GM19328 (cell line): ENCODE measurements at regions not wholly inside any gene's neighbourhood (a gene's known extent, or its start where the extent isn't known, plus 50 kb on each side); places are given as distances from the start of the nearest gene placed in this dataset.

ENCODE experiments used
- ATAC-seq: cut with Tn5 transposase; IDR thresholded peaks from one replicate; pipeline ENCODE4 v1.9.1; 2021; ENCODE audit warnings: mild to moderate bottlenecking, moderate library complexity; ENCODE audit not compliant: unreplicated experiment

- ATAC-seq: no peak
These were observed 544.5 kb upstream of the CDH11 start for GRCh38 chr16:65666132-65666941.

GRCh38 chr16:65665586-65665985 lies 543.7 kb upstream of the CDH11 start:
- no peak for ATAC-seq

GRCh38 chr16:65663774-65664173 lies 541.9 kb upstream of the CDH11 start:
- no peak for ATAC-seq

- ATAC-seq: no peak
These were observed 540.4 kb upstream of the CDH11 start for GRCh38 chr16:65662256-65662655.

DNA sequence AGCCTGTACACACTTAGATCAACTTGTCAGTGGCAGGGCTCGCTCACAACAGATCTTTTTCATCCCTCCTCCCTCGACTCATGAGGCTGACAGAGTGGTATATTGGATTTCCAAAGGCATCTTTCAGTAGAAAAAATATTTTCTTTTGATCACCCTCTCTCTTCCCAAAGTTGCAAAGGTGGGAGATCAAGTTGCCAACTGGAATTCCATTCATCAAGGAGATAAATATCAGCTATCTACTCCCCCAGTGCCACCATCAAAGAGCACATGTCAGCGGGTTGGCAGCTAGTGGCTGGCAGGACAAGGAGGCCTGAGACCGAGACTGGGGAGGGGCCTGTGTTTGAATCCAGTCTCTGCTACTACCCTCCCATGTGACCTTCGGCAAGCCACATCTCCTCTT lies 539.7 kb upstream of the CDH11 start:
- ATAC-seq: no peak

DNA sequence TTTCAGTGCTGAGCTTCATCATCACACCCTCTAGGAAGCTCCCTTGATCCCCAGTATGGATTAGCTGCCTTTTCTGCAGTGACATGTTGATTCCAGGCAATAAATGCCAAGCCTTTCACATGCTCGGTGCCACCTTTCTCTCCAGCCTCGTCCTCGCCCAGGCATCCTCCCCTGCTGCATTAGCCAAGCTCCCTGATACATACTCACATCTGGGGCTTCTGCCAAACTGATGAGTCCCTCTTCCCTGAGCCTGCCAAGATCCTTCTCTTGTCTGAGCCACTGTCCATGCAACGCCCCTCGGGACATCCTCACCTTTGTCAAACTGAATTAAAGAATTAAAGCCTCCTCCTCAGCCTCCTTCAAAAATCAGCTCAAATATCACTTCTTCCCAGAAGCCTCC lies 538.5 kb upstream of the CDH11 start:
- no peak for ATAC-seq

DNA sequence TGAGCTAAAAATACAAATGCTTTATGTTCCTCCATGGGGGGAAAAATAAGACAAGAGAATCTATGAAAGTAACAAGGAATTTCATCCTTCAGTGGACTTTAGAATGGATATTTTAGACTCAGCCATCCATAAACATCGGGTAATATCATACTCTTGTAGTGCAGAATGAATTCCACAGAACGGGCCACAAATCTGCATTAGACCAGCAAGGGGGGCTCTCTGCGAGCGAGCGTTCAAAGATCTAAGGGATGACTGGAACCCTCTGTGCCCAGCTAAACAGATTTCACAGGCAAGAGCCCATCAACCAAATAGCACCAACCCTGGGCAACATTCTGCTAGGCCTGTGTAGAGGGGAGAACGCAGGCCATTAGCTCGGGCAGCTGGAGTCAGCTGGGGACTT lies 537.9 kb upstream of the CDH11 start:
- no peak for ATAC-seq

GRCh38 chr16:65658787-65659220 lies 536.9 kb upstream of the CDH11 start:
- no peak for ATAC-seq

DNA sequence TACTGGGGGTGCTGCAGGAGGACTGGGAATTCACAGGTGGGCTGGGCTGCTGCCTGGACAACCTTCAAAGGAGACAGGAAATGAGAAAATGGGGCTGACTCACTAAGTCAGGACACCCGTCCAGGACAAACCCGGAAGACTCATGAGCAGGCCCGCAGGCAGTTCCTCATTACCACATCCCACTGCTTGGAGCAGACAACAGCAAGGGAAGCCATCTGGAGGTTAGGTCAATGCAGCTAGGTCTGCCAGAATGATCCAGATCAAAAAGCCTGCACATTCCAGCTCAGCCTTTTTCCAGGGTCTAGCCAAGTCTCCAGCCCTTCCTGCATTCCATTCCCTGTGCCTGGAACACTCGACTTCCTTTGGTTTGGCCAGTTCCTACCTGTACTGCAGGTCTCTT lies 536.5 kb upstream of the CDH11 start:
- ATAC-seq: no peak

DNA sequence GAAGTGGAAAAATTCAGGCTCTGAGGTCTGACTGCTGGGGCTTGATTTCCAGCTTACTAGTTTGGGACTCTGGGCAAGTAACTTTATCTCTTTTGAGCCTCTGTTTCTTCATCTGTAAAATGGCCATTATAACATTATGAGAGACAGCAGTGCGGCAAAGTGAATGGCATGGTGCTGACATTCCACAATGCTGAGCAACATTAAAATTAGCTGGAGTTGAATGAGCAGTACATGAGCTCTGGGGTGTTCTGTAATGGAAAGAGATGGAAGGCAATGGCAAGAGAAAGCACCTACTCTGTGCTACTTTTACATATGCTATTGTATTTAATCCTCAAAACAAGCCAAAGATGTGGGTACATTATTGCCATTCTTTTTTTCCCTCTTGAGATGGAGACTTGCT lies 535.7 kb upstream of the CDH11 start:
- no peak for ATAC-seq

- no peak for ATAC-seq
These were observed 535.2 kb upstream of the CDH11 start for GRCh38 chr16:65657071-65657494.

- no peak for ATAC-seq
These were observed 533.9 kb upstream of the CDH11 start for GRCh38 chr16:65655802-65656201.

DNA sequence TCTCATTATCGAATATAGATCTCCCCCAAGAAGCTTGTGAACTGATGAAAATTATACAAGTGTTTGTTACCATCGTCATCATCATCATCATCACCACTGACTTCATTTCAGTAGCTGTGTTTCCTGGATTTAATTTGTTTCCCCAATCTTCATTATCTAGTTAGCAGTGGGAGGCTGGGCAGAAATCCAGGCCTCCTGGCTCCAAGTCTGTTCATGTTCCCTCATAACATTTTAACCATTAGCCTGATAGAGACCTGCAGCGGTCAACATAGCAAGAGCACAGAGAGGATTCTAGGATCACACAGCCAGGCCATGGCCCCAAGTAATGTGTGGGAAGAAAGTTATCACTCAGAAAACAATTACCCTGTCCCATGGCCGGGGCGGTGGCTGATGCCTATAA lies 526.2 kb upstream of the CDH11 start:
- no peak for ATAC-seq

DNA sequence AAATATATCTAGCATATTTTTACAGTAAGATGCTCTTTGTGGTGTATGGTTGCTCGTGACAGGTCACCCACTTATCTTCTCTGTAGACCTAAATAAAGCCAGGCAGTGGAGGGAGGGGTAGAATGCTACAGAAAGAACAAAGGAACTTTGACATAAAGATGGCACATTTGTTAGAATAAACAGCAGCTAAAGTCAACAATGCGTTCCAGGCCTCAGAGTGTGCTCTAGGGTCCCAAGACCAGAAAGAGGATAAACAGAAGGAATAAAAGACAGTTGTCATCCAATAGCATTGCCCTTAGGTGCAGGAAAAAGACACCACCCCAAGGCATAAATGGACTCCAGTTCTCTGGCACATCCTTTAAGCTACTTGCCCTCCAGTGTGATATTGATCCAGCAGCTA lies 523.0 kb upstream of the CDH11 start:
- ATAC-seq: no peak

- ATAC-seq: no peak
These were observed 520.0 kb upstream of the CDH11 start for GRCh38 chr16:65641762-65642289.

DNA sequence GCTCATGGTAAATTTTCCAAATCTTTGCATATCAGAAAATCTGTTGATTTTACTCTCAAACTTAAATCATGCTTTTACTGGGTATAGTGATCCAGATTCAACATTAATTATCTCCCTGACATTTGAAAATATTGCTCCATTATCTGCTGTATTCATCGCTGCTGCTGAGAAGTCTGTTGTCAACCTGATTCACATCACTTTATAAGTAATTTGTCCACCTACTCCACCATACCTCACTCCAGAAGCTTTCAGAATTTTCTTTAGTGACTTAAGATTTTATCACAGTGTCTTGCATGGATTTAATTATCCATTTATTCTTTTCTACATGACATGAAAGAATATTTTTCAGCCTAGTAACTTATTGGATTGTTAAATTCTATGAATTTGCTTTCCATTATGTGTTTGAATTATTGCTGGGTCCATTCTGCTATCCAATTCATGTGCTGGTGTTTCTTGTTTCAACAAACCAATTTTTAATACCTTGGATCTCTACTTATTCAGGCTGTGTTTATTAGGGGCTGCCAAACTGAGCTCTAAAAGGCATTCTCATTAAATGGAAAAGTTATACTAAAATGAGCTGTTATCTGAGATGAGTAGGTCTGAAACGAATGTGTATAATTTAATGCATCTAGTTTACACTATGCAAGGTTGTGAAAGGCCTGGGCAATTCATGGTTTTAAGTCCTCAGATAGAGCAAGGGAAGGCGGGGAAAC lies 519.3 kb upstream of the CDH11 start:
- no peak for ATAC-seq

- no peak for ATAC-seq
These were observed 513.0 kb upstream of the CDH11 start for GRCh38 chr16:65634833-65635232.

GRCh38 chr16:65634291-65634690 lies 512.4 kb upstream of the CDH11 start:
- ATAC-seq: no peak

DNA sequence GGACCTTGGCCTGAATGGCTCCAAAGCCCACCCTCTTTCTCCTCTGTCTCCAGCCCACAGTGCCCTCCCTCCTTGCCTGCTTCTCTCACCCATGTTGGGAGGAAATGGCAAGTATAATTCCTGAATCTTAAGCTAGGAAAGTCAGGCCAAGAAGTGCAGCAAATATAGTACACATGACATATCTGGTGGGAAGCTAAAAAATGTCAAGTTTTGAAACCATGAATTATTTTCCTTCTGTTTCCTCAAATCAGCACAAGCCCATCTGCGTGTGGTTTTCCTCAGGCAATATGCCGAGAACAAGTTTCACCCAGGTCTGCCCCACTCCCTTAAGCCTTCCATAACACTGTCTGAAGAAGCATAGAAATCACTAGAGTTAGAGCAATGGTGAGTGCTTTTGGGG lies 502.8 kb upstream of the CDH11 start:
- ATAC-seq: no peak

DNA sequence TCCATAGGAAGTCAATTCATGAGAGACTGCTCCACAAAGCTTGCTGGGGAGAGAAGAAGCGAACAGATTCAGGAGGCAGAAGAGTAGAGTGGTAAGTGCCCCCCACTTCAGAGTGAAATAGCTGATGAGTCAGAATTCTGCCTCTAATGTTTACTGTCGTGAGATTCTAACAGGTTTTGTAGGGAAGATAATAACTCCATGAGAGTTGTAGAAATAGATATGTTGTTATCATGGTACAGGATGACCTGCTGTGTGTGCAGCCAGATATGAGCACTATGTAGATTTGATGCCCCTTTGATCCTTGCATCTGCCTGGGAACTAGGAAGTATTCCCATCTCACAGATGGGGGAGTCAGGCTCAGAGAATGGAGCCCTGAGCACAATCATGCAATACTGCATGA lies 502.4 kb upstream of the CDH11 start:
- no peak for ATAC-seq

DNA sequence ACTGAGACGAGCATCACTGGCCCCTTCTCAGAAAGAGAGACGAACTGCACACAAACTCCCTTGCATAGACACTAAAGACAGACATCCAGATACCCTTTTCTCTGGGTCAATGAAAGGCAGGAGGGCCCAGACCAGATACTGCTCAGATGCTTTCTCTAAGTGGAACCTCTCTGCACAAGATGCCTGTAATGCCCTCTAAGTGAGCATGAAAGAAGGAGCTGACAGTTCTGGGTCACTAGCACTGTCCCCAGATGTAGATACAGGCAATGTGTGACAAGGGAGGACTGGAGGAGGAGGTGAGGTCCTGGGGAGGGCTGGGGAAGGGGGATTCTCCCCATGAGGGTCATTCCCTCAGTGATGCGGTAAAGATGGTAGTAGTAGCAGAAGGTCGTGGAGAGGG lies 501.0 kb upstream of the CDH11 start:
- no peak for ATAC-seq

GRCh38 chr16:65622151-65622550 lies 500.3 kb upstream of the CDH11 start:
- no peak for ATAC-seq
